IgD-negative memory B cell (primary cell): ENCODE measurements at regions not wholly inside any gene's neighbourhood (a gene's known extent, or its start where the extent isn't known, plus 50 kb on each side); places are given as distances from the start of the nearest gene placed in this dataset.
A peak's percentile ranks its signal among the peaks of the same experiment; 100 is the strongest.

Experiments
- H3K27ac Mint-ChIP-seq, 3 donors: one replicate each; pipeline ENCODE4 v1.8.0; 2020 to 2022; ENCODE audit warnings: mild to moderate bottlenecking in 3 of 3, mixed read lengths in 3 of 3, moderate library complexity in 1 of 3
- H3K27me3 Mint-ChIP-seq: one replicate; pipeline ENCODE4 v1.8.0; 2021; ENCODE audit warnings: mixed read lengths
- H3K36me3 Mint-ChIP-seq: one replicate; pipeline ENCODE4 v1.8.0; 2020; ENCODE audit warnings: mild to moderate bottlenecking, mixed read lengths
- H3K4me1 Mint-ChIP-seq, 3 donors: one replicate each; pipeline ENCODE4 v1.8.0; 2020 to 2022; ENCODE audit warnings: mixed read lengths in 3 of 3, mild to moderate bottlenecking in 1 of 3
- H3K4me3 Mint-ChIP-seq, 4 donors: one replicate each; pipeline ENCODE4 v1.8.0; 2020 to 2022; ENCODE audit warnings: mild to moderate bottlenecking in 4 of 4, mixed read lengths in 4 of 4, moderate library complexity in 3 of 4
- H3K9me3 Mint-ChIP-seq, 3 donors: one replicate each; pipeline ENCODE4 v1.8.0; 2020 to 2021; ENCODE audit warnings: mixed read lengths in 3 of 3, mild to moderate bottlenecking in 1 of 3

DNA sequence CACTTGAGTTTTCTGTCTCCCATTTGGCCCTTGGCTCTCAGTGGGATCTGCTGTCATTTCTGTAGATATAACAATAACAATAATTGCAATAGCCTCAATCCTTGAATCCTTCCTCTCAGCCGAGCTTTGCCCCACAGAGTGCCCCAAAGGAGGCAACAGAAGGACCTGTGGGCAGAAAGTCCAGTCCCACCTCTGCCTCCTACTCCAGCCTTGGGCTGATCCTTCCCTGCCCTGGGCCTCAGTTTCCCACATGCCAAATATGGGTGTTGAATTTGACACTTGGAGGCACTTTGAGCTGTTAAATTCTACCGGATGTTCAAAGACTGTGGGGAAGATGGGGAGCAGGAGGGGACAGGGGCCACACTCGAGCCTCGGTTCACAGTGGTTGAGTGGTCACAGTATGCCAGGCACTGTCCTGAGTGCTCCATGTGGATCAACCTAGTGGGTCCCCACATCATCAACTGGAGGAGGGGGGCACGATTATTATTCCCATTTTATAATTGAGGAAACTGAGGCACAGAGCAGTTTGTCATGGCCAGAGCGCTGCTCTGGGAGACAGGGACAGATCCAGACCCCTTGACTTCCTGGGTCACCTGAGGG is 307.1 kb downstream of the MATN1 start:
- Mint-ChIP-seq H3K27me3 (peaks cover 10% of the 10 kb centered on the region), H3K4me3 (no peak overlapping the region), H3K27ac (no peak overlapping the region), H3K4me1 (no peaks in the 10 kb centered on the region), H3K9me3 (no peaks in the 10 kb centered on the region), H3K36me3 (no peaks in the 10 kb centered on the region)

- Mint-ChIP-seq H3K27me3 (peaks cover 15% of the 10 kb centered on the region), H3K9me3 (no peaks in the 10 kb centered on the region), H3K36me3 (no peaks in the 10 kb centered on the region), H3K4me3 (no peak overlapping the region), H3K4me1 (no peaks in the 10 kb centered on the region), H3K27ac (no peak overlapping the region)
Observed at GRCh38 chr1:30415171-30415940, 308.0 kb downstream of the MATN1 start.

DNA sequence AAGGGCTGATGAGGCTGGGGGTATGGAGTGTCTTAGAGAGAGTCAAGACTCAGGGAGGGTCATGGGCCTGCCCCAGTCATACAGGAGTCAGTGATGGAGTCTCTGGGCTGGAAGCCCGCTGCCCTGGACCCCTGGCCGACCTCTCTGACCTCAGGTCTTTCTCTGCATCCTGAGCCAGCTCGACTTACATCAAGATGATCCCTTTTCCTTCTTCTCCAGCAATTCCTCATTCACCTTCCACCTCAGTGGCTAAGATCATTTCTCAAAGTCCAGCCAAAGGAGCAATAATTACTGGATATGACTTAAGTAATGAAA is 308.6 kb downstream of the MATN1 start:
- peaks cover 15% of the 10 kb centered on the region for H3K27me3 Mint-ChIP-seq
- H3K4me3 Mint-ChIP-seq: no peak overlapping the region
- H3K4me1 Mint-ChIP-seq: no peaks in the 10 kb centered on the region
- no peaks in the 10 kb centered on the region for H3K9me3 Mint-ChIP-seq
- no peaks in the 10 kb centered on the region for H3K36me3 Mint-ChIP-seq
- H3K27ac Mint-ChIP-seq: no peak overlapping the region

- H3K27me3 Mint-ChIP-seq: peaks cover 18% of the 10 kb centered on the region
- peaks cover 0 to 3% (median 0%) of the 10 kb centered on the region in 3 donors for H3K4me1 Mint-ChIP-seq
- no peaks in the 10 kb centered on the region for H3K36me3 Mint-ChIP-seq
- no peak overlapping the region for H3K27ac Mint-ChIP-seq
- no peak overlapping the region for H3K4me3 Mint-ChIP-seq
- H3K9me3 Mint-ChIP-seq: no peaks in the 10 kb centered on the region
Observed at GRCh38 chr1:30414086-30414850, 309.1 kb downstream of the MATN1 start.

DNA sequence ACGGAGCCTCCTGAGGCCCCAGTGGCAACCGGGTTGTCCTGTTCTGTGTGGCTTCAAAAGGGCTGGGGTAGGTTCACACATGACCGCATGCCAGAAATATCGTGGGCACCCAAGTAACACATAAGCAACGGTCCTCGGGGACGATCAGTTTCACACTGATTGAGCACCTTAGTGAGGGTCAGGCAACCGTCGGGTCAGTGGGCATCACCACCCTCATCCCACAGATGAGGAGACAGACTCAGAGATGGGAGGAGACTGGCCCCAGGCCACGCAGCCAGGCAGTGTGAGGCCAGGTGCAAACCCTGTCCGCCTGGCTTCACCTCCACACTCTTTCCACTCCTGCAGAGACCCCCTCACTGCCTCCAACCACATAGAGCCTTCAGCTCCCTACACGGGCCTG is 309.8 kb downstream of the MATN1 start:
- Mint-ChIP-seq H3K9me3 (no peaks in the 10 kb centered on the region), H3K36me3 (no peaks in the 10 kb centered on the region), H3K4me3 (no peak overlapping the region), H3K27me3 (peaks cover 22% of the 10 kb centered on the region), H3K27ac (no peak overlapping the region), H3K4me1 (peaks cover 0 to 6% (median 0%) of the 10 kb centered on the region in 3 donors)

DNA sequence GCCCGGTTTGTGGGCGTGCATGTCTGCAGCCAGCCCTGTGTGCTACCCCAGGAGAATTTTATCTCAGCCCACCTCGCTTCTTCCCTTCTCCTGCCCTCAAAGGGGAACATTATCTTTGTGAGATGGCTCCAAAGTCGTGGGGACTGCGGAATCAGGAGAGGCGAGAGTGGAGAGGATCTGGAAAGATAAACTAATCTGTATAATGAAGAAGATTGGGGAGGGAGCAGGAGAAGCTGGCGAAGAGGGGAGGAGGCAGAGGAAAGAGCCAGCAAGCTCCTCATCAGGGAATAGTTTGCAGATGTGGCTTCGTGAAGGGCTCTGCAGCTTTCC is 310.3 kb downstream of the MATN1 start:
- no peaks in the 10 kb centered on the region for H3K36me3 Mint-ChIP-seq
- H3K9me3 Mint-ChIP-seq: no peaks in the 10 kb centered on the region
- no peak overlapping the region for H3K27ac Mint-ChIP-seq
- peaks cover 0 to 6% (median 0%) of the 10 kb centered on the region in 3 donors for H3K4me1 Mint-ChIP-seq
- no peak overlapping the region for H3K4me3 Mint-ChIP-seq
- H3K27me3 Mint-ChIP-seq: peaks cover 24% of the 10 kb centered on the region

GRCh38 chr1:30412241-30413110 is 310.9 kb downstream of the MATN1 start:
- Mint-ChIP-seq H3K4me3 (no peak overlapping the region), H3K36me3 (no peaks in the 10 kb centered on the region), H3K27ac (no peak overlapping the region), H3K4me1 (peaks cover 0 to 6% (median 1%) of the 10 kb centered on the region in 3 donors), H3K9me3 (no peaks in the 10 kb centered on the region), H3K27me3 (peaks cover 24% of the 10 kb centered on the region)

DNA sequence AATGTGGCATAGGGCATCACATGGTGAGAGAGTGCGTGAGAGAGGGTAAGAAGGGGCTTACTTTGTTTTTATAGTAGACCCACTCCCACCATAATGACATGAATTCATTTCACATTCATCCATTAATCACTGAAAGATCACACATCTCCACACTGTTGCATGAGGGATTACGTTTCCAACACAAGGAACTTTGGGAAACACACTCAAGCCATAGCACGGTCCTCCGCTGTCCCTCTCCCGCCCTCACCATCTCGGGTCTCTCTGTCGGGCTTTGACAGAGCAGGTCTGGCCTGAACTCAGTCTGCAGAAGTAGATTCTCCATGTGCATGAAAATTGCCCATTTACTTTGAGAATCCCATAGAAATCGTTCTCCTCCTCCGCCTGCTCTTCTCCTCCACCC is 312.2 kb downstream of the MATN1 start:
- Mint-ChIP-seq H3K4me3 (peak overlapping the region in 1 of 4 donors; percentile 59), H3K36me3 (no peaks in the 10 kb centered on the region), H3K9me3 (no peaks in the 10 kb centered on the region), H3K27me3 (peaks cover 22% of the 10 kb centered on the region), H3K27ac (no peak overlapping the region), H3K4me1 (peaks cover 0 to 6% (median 1%) of the 10 kb centered on the region in 3 donors)

DNA sequence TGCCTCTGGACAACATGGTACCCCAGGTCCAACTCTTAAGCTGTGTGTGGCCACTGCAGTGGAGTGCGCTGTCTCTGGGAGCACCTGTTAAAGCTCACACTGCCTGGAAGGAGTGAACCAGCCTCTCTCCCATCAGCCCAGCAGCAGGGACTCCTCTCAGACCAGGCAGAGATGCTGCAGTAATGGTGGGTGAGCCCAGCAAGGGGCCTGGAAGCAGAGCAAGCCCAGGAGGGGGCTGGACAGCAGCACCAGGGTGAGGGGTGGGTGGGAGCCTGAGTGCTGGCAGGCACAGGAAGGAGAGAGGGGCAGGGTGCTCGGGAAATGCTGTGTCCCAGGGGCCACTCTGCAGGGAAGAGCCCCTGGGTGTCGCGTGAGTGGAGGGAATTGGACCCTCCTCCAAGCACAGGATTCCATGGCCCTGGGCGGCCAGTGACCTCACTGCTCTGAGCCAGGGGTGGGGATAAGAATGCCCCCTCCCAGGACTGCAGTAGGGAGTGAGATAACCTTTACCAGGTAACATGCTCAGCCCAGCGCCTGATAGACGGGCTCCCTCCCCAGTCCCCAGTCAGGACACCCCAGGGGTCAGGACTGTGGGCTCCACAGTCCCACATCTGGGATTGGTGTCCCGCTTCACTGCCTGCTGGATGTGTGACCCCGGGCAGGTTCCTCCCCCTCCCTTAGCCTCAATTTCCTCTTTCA is 313.1 kb downstream of the MATN1 start:
- Mint-ChIP-seq H3K4me3 (no peak overlapping the region), H3K4me1 (peaks cover 0 to 6% (median 1%) of the 10 kb centered on the region in 3 donors), H3K27me3 (peaks cover 19% of the 10 kb centered on the region), H3K36me3 (no peaks in the 10 kb centered on the region), H3K27ac (no peak overlapping the region), H3K9me3 (no peaks in the 10 kb centered on the region)

- no peak overlapping the region for H3K27ac Mint-ChIP-seq
- H3K4me3 Mint-ChIP-seq: peak overlapping the region in 1 of 4 donors; percentile 61
- no peaks in the 10 kb centered on the region for H3K36me3 Mint-ChIP-seq
- peaks cover 0 to 6% (median 1%) of the 10 kb centered on the region in 3 donors for H3K4me1 Mint-ChIP-seq
- no peaks in the 10 kb centered on the region for H3K9me3 Mint-ChIP-seq
- peaks cover 19% of the 10 kb centered on the region for H3K27me3 Mint-ChIP-seq
Observed at GRCh38 chr1:30409476-30410152, 313.8 kb downstream of the MATN1 start.

DNA sequence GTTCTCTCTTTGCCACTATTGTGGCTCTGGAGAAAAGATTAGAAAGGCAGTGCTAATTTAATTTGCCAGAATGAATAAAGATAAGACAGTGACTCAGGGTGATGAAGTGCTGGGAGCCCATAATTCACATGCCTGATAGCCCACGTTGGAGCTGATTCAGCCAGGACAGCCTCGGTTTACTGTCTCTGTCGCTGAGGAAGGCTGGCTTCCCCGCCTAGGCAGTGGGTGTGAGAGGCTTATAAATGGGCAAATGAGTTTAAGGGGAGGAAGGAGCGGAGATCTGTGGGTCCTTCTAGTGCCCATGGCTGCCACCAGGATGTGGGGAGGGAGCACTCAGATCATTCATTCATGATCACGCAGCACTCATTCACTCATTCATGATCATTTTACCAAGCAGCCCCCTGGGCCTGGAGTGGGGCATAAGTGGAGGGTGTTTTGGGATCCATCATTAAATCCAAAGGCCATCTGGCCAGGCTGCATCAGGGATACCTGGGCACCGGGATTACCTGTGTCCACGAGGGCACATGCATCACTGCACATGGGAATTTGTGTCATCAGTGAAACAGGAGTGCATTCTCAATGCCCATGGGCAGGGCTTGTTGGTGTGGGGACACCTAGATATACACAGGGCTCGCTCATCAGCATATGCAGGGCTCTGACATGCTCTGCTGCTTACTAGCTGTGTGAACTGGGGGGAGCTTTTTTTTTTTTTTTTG is 315.4 kb downstream of the MATN1 start:
- Mint-ChIP-seq H3K9me3 (no peaks in the 10 kb centered on the region), H3K27me3 (peaks cover 16% of the 10 kb centered on the region), H3K4me3 (no peak overlapping the region), H3K4me1 (peaks cover 0 to 8% (median 1%) of the 10 kb centered on the region in 3 donors), H3K27ac (no peak overlapping the region), H3K36me3 (no peaks in the 10 kb centered on the region)

GRCh38 chr1:30406996-30407864 is 316.2 kb downstream of the MATN1 start:
- no peak overlapping the region for H3K27ac Mint-ChIP-seq
- peaks cover 0 to 8% (median 1%) of the 10 kb centered on the region in 3 donors for H3K4me1 Mint-ChIP-seq
- H3K36me3 Mint-ChIP-seq: no peaks in the 10 kb centered on the region
- no peak overlapping the region for H3K4me3 Mint-ChIP-seq
- no peaks in the 10 kb centered on the region for H3K9me3 Mint-ChIP-seq
- H3K27me3 Mint-ChIP-seq: peaks cover 16% of the 10 kb centered on the region
